Bronchial epithelial cell (primary cell): ENCODE measurements at regions not wholly inside any gene's neighbourhood (a gene's known extent, or its start where the extent isn't known, plus 50 kb on each side); places are given as distances from the start of the nearest gene placed in this dataset.

Experiments used
- DNase-seq: peaks from one replicate; pipeline ENCODE4 v3.0.0-alpha.2; 2010; ENCODE audit warnings: low read depth
- FAIRE-seq: peaks from 2 replicates; lab custom pipeline; 2011; peaks lifted over from hg19 to GRCh38; lab: Jason Lieb, UNC
- H3K27me3 ChIP-seq: 2 replicates; pipeline ENCODE4 v1.5.1; 2011; ENCODE audit warnings: low read length; ENCODE audit not compliant: control insufficient read depth, insufficient read depth
- H3K36me3 ChIP-seq: 2 replicates; pipeline ENCODE4 v1.5.1; 2011; ENCODE audit warnings: low read length; ENCODE audit not compliant: control insufficient read depth, insufficient read depth
- H3K4me3 ChIP-seq: 2 replicates; pipeline ENCODE4 v1.5.1; 2011; ENCODE audit warnings: mild to moderate bottlenecking, low read depth, low read length, control low read depth
- CTCF ChIP-seq: IDR thresholded peaks from 2 replicates; pipeline ENCODE4 v1.5.1; 2011; ENCODE audit warnings: mild to moderate bottlenecking, moderate library complexity, low read length, control low read depth, inconsistent platforms; ENCODE audit not compliant: insufficient read depth, severe bottlenecking

DNA sequence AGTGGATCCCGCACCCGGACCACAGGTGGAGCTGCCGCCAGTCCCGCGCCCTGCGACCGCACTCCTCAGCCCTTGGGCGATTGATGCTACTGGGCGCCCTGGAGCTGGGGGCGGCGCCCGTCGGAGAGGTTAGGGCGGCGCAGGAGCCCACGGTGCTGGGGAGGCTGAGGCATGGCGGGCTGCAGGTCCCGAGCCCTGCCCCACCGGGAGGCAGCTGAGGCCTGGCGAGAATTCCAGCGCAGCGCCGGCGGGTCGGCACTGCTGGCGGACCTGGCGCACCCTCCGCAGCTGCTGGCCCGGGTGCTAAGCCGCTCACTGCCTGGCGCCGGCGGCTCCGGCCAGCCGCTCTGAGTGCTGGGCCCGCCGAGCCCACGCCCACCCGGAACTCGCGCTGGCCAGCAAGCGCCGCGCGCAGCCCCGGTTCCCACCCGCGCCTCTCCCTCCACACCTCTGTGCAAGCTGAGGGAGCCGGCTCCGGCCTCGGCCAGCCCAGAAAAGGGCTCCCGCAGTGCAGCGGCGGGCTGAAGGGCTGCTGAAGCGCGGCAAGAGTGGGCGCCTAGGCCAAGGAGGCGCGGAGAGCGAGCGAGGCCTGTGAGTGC, 1256.5 kb downstream of the STIM2 start:
- no peak for FAIRE-seq
- no peak overlapping the region for H3K4me3 ChIP-seq
- DNase-seq: no peak
- no peaks in the 10 kb centered on the region for H3K36me3 ChIP-seq
- TF ChIP-seq CTCF: no peak
- H3K27me3 ChIP-seq: no peaks in the 10 kb centered on the region

DNA sequence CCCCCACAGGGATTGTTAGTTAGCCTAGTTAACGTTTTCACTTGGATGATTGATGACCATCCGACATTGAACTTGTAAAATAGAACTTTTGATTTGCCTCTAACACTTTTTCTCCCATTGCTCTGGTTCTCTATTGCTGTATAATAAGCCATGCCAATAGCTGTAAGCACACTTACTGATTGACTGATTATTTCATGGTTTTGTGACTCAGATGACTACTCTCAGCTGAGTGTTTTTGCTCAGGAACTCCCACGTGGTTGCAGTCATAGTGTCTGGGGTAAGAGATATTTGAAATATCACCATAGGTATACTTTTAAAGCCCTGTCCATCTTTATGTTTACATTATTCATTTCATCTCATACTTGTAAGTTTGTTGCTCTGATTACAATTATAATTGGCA, 1285.5 kb downstream of the STIM2 start:
- TF ChIP-seq CTCF: no peak
- FAIRE-seq (no peak), DNase-seq (peak; percentile 43)
- no peaks in the 10 kb centered on the region for H3K27me3 ChIP-seq
- no peak overlapping the region for H3K4me3 ChIP-seq
- no peaks in the 10 kb centered on the region for H3K36me3 ChIP-seq

DNA sequence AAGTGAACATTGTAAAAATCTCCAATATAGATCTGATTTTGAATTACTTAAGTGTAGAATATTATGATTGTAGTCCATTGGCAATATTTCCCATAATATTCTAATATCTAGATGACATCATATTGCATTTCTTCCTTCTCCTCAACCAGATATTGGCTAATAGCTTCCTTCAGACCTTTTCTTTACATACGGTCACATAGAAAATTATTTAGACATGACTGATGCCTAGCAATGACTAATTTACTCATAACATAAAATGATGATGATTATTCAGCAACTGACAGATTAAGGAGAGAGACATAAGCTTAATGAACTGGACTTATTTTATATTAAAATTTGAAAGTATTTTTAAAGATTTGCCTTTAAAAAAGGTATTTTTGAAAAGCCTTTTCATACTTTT, 1287.6 kb downstream of the STIM2 start:
- TF ChIP-seq CTCF: no peak
- H3K27me3 ChIP-seq: no peaks in the 10 kb centered on the region
- no peaks in the 10 kb centered on the region for H3K36me3 ChIP-seq
- no peak overlapping the region for H3K4me3 ChIP-seq
- DNase-seq (peak; percentile 68), FAIRE-seq (no peak)

DNA sequence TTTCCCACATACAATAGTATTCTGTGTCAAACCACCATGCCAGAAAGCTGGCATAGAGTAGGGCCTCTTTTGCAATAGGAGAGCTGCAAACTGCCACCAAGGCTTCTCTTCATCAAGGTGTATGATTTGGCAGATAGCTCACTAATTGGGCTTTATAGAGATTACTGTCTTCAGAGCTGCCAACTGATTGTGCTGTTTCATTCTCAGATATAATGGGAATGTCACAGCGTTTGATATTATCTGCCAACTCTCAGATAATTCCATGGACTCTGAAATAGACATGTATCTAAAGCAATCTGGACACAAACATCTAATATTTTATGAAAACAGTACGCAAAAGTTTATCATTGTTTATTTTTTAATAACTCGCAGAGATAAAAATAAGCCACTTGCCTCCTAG, 1289.1 kb downstream of the STIM2 start:
- DNase-seq (no peak), FAIRE-seq (no peak)
- no peak overlapping the region for H3K4me3 ChIP-seq
- H3K36me3 ChIP-seq: no peaks in the 10 kb centered on the region
- H3K27me3 ChIP-seq: no peaks in the 10 kb centered on the region
- TF ChIP-seq CTCF: no peak

- TF ChIP-seq CTCF: no peak
- Histone ChIP-seq H3K36me3 (no peaks in the 10 kb centered on the region), H3K27me3 (no peaks in the 10 kb centered on the region), H3K4me3 (no peak overlapping the region)
- DNase-seq: no peak
- no peak for FAIRE-seq
Measured at GRCh38 chr4:28151314-28151713, 1290.7 kb downstream of the STIM2 start.

GRCh38 chr4:28167411-28167810, 1306.8 kb downstream of the STIM2 start:
- no peak for FAIRE-seq
- peak; percentile 85 for DNase-seq

More at GRCh38 chr4:28167411-28167810, 1306.8 kb downstream of the STIM2 start:
- no peak for TF ChIP-seq CTCF
- Histone ChIP-seq H3K4me3 (no peak overlapping the region), H3K36me3 (no peaks in the 10 kb centered on the region), H3K27me3 (no peaks in the 10 kb centered on the region)
